ENCODE measurements at regions not wholly inside any gene's neighbourhood (a gene's known extent, or its start where the extent isn't known, plus 50 kb on each side); places are given as distances from the start of the nearest gene placed in this dataset.
"Not testable (repeated sequence)": the region's sequence is repeated elsewhere in the genome, so short reads cannot be mapped to it uniquely, and the experiment has no call there.

DNA sequence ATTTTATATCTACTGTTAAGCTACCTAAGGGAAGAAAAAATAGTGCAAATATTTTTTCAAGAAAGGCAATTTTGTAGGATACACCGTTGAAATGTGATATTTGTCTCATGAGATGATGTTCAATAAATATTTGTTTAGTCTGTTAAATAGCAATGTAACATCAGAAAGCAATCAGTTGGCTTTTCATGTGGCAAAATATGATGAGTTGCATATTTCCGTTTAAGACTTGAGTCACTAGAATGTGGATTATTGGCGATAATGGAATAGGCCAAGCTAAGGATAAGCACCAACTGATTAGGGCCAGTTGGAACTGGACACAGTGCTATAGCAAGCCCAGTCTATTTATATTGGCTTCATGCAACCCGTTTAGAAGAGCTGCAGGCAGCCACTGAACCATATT is 250.4 kb upstream of the SLC16A7 start:
- no peaks in the 10 kb centered on the region for H3K36me3 ChIP-seq
- DNase-seq = no peak
- no peaks in the 10 kb centered on the region for H3K27me3 ChIP-seq
- no peaks in the 10 kb centered on the region for H3K4me1 ChIP-seq
- H3K4me3 ChIP-seq = no peak overlapping the region
- no peaks in the 10 kb centered on the region for H3K9me3 ChIP-seq
- no peak overlapping the region for H3K27ac ChIP-seq
- no peak for TF ChIP-seq POLR2A (IDR thresholded peaks at IDR 0.05)
- TF ChIP-seq, protein P1, sequence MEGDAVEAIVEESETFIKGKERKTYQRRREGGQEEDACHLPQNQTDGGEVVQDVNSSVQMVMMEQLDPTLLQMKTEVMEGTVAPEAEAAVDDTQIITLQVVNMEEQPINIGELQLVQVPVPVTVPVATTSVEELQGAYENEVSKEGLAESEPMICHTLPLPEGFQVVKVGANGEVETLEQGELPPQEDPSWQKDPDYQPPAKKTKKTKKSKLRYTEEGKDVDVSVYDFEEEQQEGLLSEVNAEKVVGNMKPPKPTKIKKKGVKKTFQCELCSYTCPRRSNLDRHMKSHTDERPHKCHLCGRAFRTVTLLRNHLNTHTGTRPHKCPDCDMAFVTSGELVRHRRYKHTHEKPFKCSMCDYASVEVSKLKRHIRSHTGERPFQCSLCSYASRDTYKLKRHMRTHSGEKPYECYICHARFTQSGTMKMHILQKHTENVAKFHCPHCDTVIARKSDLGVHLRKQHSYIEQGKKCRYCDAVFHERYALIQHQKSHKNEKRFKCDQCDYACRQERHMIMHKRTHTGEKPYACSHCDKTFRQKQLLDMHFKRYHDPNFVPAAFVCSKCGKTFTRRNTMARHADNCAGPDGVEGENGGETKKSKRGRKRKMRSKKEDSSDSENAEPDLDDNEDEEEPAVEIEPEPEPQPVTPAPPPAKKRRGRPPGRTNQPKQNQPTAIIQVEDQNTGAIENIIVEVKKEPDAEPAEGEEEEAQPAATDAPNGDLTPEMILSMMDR (IDR thresholded peaks at IDR 0.05) = no peak

DNA sequence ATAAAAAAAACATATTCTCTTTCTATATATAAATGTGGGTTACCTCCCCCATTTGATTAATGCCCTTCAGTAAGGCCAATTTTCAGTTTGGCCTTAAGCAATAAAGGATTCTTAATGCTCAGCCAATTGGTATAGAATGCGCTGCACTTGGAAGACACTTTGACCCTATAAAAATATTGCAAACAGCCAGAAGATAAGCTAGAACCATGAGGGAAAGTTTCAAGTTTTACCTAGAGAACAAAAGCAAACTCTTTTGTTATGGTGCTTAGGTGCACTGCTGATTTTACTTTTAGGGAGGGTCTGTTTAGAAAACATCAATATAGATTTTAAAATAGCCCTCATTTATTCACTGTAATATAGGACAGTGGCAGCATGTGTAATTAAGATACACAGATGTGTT is 251.6 kb upstream of the SLC16A7 start:
- H3K4me1 ChIP-seq = no peaks in the 10 kb centered on the region
- DNase-seq = no peak
- H3K27me3 ChIP-seq = no peaks in the 10 kb centered on the region
- H3K27ac ChIP-seq = no peak overlapping the region
- no peak overlapping the region for H3K4me3 ChIP-seq
- TF ChIP-seq, protein P1 (IDR thresholded peaks at IDR 0.05) = no peak
- no peak for TF ChIP-seq POLR2A (IDR thresholded peaks at IDR 0.05)
- H3K36me3 ChIP-seq = no peaks in the 10 kb centered on the region
- no peaks in the 10 kb centered on the region for H3K9me3 ChIP-seq

DNA sequence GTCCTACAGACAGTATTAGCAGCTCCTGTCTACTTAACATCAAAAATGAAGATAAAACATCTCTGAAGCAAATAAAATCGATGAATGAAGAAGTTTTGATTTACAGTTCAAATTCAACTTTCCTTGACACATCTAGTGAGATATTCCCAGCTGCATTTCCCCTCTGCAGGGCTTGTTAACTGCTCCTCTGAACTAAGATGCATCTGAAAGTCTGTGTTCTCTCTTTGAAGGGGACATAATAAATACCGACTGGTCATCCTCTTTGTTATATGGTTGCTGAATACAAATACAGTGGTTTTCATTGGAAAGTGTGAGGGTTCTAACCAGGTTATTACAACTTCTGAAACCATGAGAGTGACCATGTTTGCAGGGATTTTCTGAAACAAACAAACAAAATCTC is 266.4 kb upstream of the SLC16A7 start:
- no peak for DNase-seq
- H3K4me3 ChIP-seq = no peak overlapping the region
- no peak overlapping the region for H3K27ac ChIP-seq
- no peaks in the 10 kb centered on the region for H3K4me1 ChIP-seq
- no peaks in the 10 kb centered on the region for H3K9me3 ChIP-seq
- no peaks in the 10 kb centered on the region for H3K36me3 ChIP-seq
- no peaks in the 10 kb centered on the region for H3K27me3 ChIP-seq
- no peak for TF ChIP-seq POLR2A (IDR thresholded peaks at IDR 0.05)
- TF ChIP-seq, protein P1 (IDR thresholded peaks at IDR 0.05) = no peak

DNA sequence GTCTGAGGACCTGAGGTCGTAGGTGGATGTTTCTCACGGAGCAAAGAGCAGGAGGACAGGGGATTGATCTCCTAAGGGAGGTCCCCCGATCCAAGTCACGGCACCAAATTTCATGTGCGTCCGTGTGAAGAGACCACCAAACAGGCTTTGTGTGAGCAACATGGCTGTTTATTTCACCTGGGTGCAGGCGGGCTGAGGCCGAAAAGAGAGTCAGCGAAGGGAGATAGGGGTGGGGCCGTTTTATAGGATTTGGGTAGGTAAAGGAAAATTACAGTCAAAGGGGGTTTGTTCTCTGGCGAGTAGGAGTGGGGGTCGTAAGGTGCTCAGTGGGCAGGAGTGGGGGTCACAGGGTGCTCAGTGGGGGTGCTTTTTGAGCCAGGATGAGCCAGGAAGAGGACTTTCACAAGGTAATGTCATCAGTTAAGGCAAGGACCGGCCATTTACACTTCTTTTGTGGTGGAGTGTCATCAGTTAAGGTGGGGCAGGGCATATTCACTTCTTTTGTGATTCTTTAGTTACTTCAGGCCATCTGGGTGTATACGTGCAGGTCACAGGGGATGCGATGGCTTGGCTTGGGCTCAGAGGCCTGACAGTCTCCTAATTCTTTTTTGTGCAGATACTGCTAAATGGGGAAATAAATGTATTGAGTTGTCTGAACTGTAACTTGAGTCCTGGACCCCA is 267.3 kb upstream of the SLC16A7 start:
- not testable (repeated sequence) for H3K9me3 ChIP-seq, H3K27ac ChIP-seq, DNase-seq, H3K27me3 ChIP-seq, H3K36me3 ChIP-seq, H3K4me1 ChIP-seq, H3K4me3 ChIP-seq

DNA sequence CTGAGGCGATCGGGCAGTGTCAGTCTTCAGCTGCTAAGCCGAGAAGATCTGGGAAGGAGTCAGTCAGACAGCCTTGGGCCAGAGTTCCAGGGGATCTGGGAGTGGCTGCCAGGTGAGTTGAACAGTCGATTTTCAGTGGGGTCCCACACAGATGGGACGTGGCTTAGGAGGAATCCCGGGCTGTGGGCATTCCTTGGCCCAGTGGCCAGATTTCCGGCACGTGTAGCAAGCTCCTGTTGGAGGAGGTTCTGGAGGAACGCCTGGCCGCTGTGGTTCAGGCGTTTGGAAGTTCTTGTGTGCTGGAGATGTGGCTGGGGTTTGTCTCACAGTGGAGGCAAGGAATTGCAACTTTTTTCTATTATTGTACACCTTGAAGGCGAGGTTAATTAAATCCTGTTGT is 269.4 kb upstream of the SLC16A7 start:
- not testable (repeated sequence) for H3K4me3 ChIP-seq, H3K27ac ChIP-seq, H3K27me3 ChIP-seq, DNase-seq, H3K9me3 ChIP-seq, H3K4me1 ChIP-seq, H3K36me3 ChIP-seq

DNA sequence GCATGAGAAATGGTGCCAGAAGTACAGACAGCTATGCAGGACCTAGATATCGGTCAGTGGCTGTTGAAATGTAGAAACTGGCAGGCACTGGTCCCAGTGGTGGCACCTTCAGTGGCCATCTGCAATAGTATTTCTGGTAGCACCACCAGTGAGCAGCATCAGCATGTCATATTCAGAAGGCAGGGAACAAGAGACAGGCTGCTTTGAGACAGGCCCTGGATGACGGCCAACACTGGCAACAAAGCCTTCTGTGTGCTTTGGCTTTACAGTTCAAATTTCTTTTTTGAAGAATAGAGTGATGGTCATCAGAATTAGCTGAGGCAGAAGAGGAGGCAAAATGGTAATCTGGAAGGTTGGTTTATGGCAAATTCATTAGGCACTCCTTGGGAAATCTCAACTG is 273.4 kb upstream of the SLC16A7 start:
- TF ChIP-seq POLR2A (IDR thresholded peaks at IDR 0.05) = no peak
- TF ChIP-seq, protein P1 (IDR thresholded peaks at IDR 0.05) = no peak
- no peaks in the 10 kb centered on the region for H3K36me3 ChIP-seq
- H3K4me3 ChIP-seq = no peak overlapping the region
- H3K27ac ChIP-seq = no peak overlapping the region
- H3K27me3 ChIP-seq = no peaks in the 10 kb centered on the region
- H3K4me1 ChIP-seq = no peaks in the 10 kb centered on the region
- no peak for DNase-seq
- H3K9me3 ChIP-seq = no peaks in the 10 kb centered on the region

DNA sequence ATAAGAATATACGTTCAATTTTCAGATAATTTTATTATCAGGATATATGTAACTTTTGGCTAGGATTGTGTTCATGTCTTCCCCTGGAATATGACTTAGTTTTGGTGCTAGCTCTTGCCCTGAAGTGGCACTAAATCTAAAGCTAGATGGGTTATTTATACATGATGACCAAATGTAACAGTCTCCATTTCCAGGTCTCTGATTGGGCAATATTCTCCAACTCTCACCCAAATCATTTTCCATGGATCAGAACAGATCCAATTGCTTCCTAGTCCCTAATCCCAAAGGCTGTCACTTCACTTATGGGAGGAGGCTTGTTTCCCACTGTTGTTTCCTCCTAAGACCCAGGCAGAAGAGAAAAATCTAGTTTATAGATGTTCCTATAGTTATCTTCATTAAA is 274.6 kb upstream of the SLC16A7 start:
- Histone ChIP-seq H3K9me3 (no peaks in the 10 kb centered on the region), H3K4me3 (no peak overlapping the region), H3K27ac (no peak overlapping the region), H3K4me1 (no peaks in the 10 kb centered on the region), H3K36me3 (no peaks in the 10 kb centered on the region), H3K27me3 (no peaks in the 10 kb centered on the region)
- no peak for DNase-seq
- TF ChIP-seq POLR2A (IDR thresholded peaks at IDR 0.05) = no peak
- TF ChIP-seq, protein P1 (IDR thresholded peaks at IDR 0.05) = no peak

Data from Peyer's patch (tissue), 4 donors.